Gastroesophageal sphincter (tissue), 4 donors: ENCODE measurements at regions not wholly inside any gene's neighbourhood (a gene's known extent, or its start where the extent isn't known, plus 50 kb on each side); places are given as distances from the start of the nearest gene placed in this dataset.

ENCODE experiments used
- ATAC-seq: fragments of 150-250 bp; one replicate; pipeline ENCODE4 v1.9.1; 2016; ENCODE audit warnings: mild to moderate bottlenecking, moderate library complexity
- H3K27ac ChIP-seq, 4 donors: fragments of 200-600 bp; sonication (generic) in 3 of 4; 1 replicate in 3 of 4; 2 replicates in 1 of 4; pipeline ENCODE4 v1.5.1; 2016 to 2019
- H3K27me3 ChIP-seq: fragments of 200-600 bp; sonication (generic); one replicate; pipeline ENCODE4 v1.5.1; 2019
- H3K36me3 ChIP-seq, 2 donors: fragments of 200-600 bp; sonication (generic); one replicate each; pipeline ENCODE4 v1.5.1; 2019; ENCODE audit warnings: control low read depth in 1 of 2
- H3K4me1 ChIP-seq, 3 donors: fragments of 200-600 bp; sonication (generic); 1 replicate in 2 of 3; 2 replicates in 1 of 3; pipeline ENCODE4 v1.5.1; 2016 to 2019; ENCODE audit warnings: control low read depth in 2 of 3
- H3K4me3 ChIP-seq, 2 donors: fragments of 200-600 bp; sonication (generic); one replicate each; pipeline ENCODE4 v1.5.1; 2019; ENCODE audit warnings: mild to moderate bottlenecking in 1 of 2, moderate library complexity in 1 of 2
- H3K9me3 ChIP-seq, 3 donors: fragments of 200-600 bp; sonication (generic); one replicate each; pipeline ENCODE4 v1.5.1; 2017 to 2019; ENCODE audit warnings: control low read depth in 2 of 3
- CTCF ChIP-seq, 4 experiments: fragments of 200-600 bp in 2 of 4; fragments of 450-650 bp in 2 of 4; sonication (generic) in 1 of 4; IDR thresholded peaks; one replicate each; pipeline ENCODE4 v1.5.1; 2017 to 2019; ENCODE audit warnings: antibody characterized with exemption in 4 of 4, mild to moderate bottlenecking in 2 of 4, moderate library complexity in 2 of 4
- EP300 ChIP-seq: sonication (generic); formaldehyde crosslinking; IDR thresholded peaks from one replicate; pipeline ENCODE4 v1.6.1; 2017; ENCODE audit warnings: antibody characterized with exemption, mild to moderate bottlenecking
- POLR2A ChIP-seq, 2 donors: fragments of 450-650 bp; IDR thresholded peaks; one replicate each; pipeline ENCODE4 v1.6.1; 2017; ENCODE audit warnings: antibody characterized with exemption in 2 of 2, mild to moderate bottlenecking in 2 of 2, moderate library complexity in 1 of 2
- POLR2AphosphoS5 ChIP-seq: sonication (generic); formaldehyde crosslinking; IDR thresholded peaks from one replicate; pipeline ENCODE4 v1.6.1; 2017; ENCODE audit warnings: antibody characterized with exemption
- WGBS, 2 donors: methylation state at CpG; one replicate each; pipeline ENCODE4 v1.1.5; 2018; ENCODE audit warnings: low coverage in 1 of 2; 5-methylcytosine and 5-hydroxymethylcytosine counted together

DNA sequence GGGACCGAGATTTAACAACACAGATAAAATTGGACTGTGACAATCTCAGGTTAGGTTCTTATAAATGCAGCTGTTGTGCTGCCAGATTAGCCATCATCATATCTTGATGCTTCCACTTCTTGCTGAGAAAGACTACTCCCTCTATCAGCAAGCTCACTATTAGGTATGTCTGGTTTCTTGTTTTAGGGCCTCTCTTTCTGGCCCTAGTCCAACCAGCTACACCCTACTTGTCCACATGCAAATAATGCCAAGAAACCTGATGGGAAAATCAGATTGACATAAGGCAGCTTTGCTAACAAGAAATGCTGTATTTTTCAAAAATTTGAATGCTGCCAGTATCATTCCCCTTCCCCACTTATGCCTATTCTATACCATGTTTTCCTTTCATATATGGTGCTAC is 296.0 kb downstream of the RMST start:
- peaks cover 0 to 5% (median 0%) of the 10 kb centered on the region in 3 donors for H3K9me3 ChIP-seq
- H3K4me3 ChIP-seq: no peak overlapping the region
- TF ChIP-seq CTCF (IDR thresholded peaks at IDR 0.05) (no peak), POLR2A (IDR thresholded peaks at IDR 0.05) (no peak), POLR2AphosphoS5 (no peak), EP300 (no peak)
- peaks cover 0 to 26% (median 7%) of the 10 kb centered on the region in 3 donors for H3K4me1 ChIP-seq
- ATAC-seq: no peak
- H3K36me3 ChIP-seq: no peaks in the 10 kb centered on the region
- H3K27me3 ChIP-seq: no peaks in the 10 kb centered on the region
- peak overlapping the region in 3 of 4 donors; percentile 3 to 73 (median 70) for H3K27ac ChIP-seq
- 100% methylated on average over 1 of the region's 1 CpG for WGBS, 2 donors

DNA sequence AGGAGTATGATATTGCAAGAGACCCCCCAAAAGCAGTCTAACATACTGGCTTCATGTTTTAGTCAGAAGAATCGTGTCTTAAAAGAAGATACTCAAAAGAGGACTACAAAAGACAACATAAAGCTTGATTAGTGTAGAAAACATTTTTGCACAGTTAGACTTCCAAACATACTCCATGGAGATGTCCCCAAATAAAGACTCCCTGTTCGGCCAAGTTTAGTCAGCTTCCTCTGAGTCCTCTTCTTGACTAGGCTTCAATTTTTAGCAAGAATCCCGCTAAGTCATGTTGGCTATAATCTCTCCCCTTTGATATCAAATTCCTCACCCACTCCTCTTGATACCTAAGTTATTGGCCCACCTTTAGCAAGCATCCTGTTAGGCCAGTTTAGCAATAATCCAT is 298.0 kb downstream of the RMST start:
- TF ChIP-seq POLR2A (IDR thresholded peaks at IDR 0.05) (no peak), CTCF (IDR thresholded peaks at IDR 0.05) (no peak), POLR2AphosphoS5 (no peak)
- no peaks in the 10 kb centered on the region for H3K36me3 ChIP-seq
- H3K4me1 ChIP-seq: peaks cover 0 to 26% (median 7%) of the 10 kb centered on the region in 3 donors
- H3K27ac ChIP-seq: peak overlapping the region; percentile 30 to 73 (median 44)
- H3K9me3 ChIP-seq: peaks cover 0 to 5% (median 0%) of the 10 kb centered on the region in 3 donors
- H3K4me3 ChIP-seq: no peak overlapping the region
- no peaks in the 10 kb centered on the region for H3K27me3 ChIP-seq
- WGBS, 2 donors: 14 to 26% methylated on average over 3 of the region's 3 CpGs
- peak; percentile 51 for ATAC-seq

- no peak for ATAC-seq
- Histone ChIP-seq H3K4me1 (peaks cover 0 to 36% (median 4%) of the 10 kb centered on the region in 3 donors), H3K27ac (peak overlapping the region in 1 of 4 donors; percentile 33), H3K9me3 (peaks cover 0 to 5% (median 0%) of the 10 kb centered on the region in 3 donors), H3K4me3 (no peak overlapping the region), H3K27me3 (no peaks in the 10 kb centered on the region), H3K36me3 (no peaks in the 10 kb centered on the region)
- TF ChIP-seq POLR2AphosphoS5 (no peak), POLR2A (IDR thresholded peaks at IDR 0.05) (no peak), CTCF (IDR thresholded peaks at IDR 0.05) (no peak), EP300 (no peak)
- WGBS, 2 donors: 68 to 86% methylated on average over 6 of the region's 6 CpGs
Observed at GRCh38 chr12:97763113-97763512, 300.5 kb downstream of the RMST start.

- peaks cover 0 to 5% (median 0%) of the 10 kb centered on the region in 3 donors for H3K9me3 ChIP-seq
- H3K36me3 ChIP-seq: no peaks in the 10 kb centered on the region
- no peak for ATAC-seq
- no peaks in the 10 kb centered on the region for H3K27me3 ChIP-seq
- peaks cover 0 to 27% (median 4%) of the 10 kb centered on the region in 3 donors for H3K4me1 ChIP-seq
- no peak overlapping the region for H3K4me3 ChIP-seq
- TF ChIP-seq POLR2A (IDR thresholded peaks at IDR 0.05) (no peak), POLR2AphosphoS5 (no peak), EP300 (no peak), CTCF (IDR thresholded peaks at IDR 0.05) (no peak)
- H3K27ac ChIP-seq: no peak overlapping the region
Observed at GRCh38 chr12:97764700-97765099, 302.1 kb downstream of the RMST start.

GRCh38 chr12:97767347-97767746 is 304.7 kb downstream of the RMST start:
- H3K36me3 ChIP-seq: no peaks in the 10 kb centered on the region
- peaks cover 0 to 19% (median 0%) of the 10 kb centered on the region in 3 donors for H3K4me1 ChIP-seq
- TF ChIP-seq EP300 (no peak), POLR2A (IDR thresholded peaks at IDR 0.05) (no peak), CTCF (IDR thresholded peaks at IDR 0.05) (no peak), POLR2AphosphoS5 (peak; percentile 76)
- H3K9me3 ChIP-seq: peaks cover 0 to under 1% (median 0%) of the 10 kb centered on the region in 3 donors
- ATAC-seq: peak; percentile 78
- no peak overlapping the region for H3K4me3 ChIP-seq
- H3K27ac ChIP-seq: peak overlapping the region in 3 of 4 donors; percentile 24 to 71 (median 50)
- WGBS, 2 donors: 32 to 40% methylated on average over 2 of the region's 2 CpGs
- H3K27me3 ChIP-seq: no peaks in the 10 kb centered on the region
